Fibroblast of lung (primary cell): ENCODE measurements at regions not wholly inside any gene's neighbourhood (a gene's known extent, or its start where the extent isn't known, plus 50 kb on each side); places are given as distances from the start of the nearest gene placed in this dataset.

Experiments
- DNase-seq, 2 donors: peaks; one replicate each; pipeline versions ENCODE4 v3.0.0 to v3.0.0-alpha.2; 2010; ENCODE audit warnings: low read depth in 2 of 2
- H2AFZ ChIP-seq: 2 replicates; pipeline ENCODE4 v1.5.1; 2012; ENCODE audit warnings: low read length, control low read depth, inconsistent platforms
- H3K27ac ChIP-seq: 2 replicates; pipeline ENCODE4 v1.5.1; 2011; ENCODE audit warnings: low read length, control low read depth; ENCODE audit not compliant: insufficient read depth
- H3K27me3 ChIP-seq: 2 replicates; pipeline ENCODE4 v1.5.1; 2011; ENCODE audit warnings: mild to moderate bottlenecking, low read length; ENCODE audit not compliant: control insufficient read depth, insufficient read depth
- H3K36me3 ChIP-seq: 2 replicates; pipeline ENCODE4 v1.5.1; 2011; ENCODE audit warnings: low read length; ENCODE audit not compliant: control insufficient read depth, insufficient read depth
- H3K4me1 ChIP-seq: 2 replicates; pipeline ENCODE4 v1.5.1; 2011; ENCODE audit warnings: low read length; ENCODE audit not compliant: control insufficient read depth, insufficient read depth; ENCODE audit errors: extremely low read depth
- H3K4me2 ChIP-seq: 2 replicates; pipeline ENCODE4 v1.5.1; 2011; ENCODE audit warnings: low read length, control low read depth; ENCODE audit not compliant: insufficient read depth; ENCODE audit errors: extremely low read depth
- H3K4me3 ChIP-seq, 4 experiments: fragments of 200-600 bp in 1 of 4; sonication (generic) in 1 of 4; replicated peaks in 1 of 4; 2 replicates each; pipeline ENCODE4 v1.5.1; 2011 to 2016; ENCODE audit warnings: low read length in 4 of 4, low read depth in 3 of 4, mild to moderate bottlenecking in 3 of 4, control low read depth in 2 of 4, inconsistent platforms in 1 of 4, mixed read lengths in 1 of 4; ENCODE audit not compliant: insufficient read depth in 1 of 4; ENCODE audit errors: control extremely low read depth in 1 of 4
- H3K79me2 ChIP-seq: 2 replicates; pipeline ENCODE4 v1.5.1; 2012; ENCODE audit warnings: mild to moderate bottlenecking, low read length, inconsistent platforms; ENCODE audit not compliant: control insufficient read depth, insufficient read depth
- H3K9ac ChIP-seq: 2 replicates; pipeline ENCODE4 v1.5.1; 2011; ENCODE audit warnings: mild to moderate bottlenecking, low read length, control low read depth; ENCODE audit not compliant: insufficient read depth
- H3K9me3 ChIP-seq: 2 replicates; pipeline ENCODE4 v1.5.1; 2012; ENCODE audit warnings: low read depth, low read length; ENCODE audit not compliant: control insufficient read depth, insufficient read depth
- H4K20me1 ChIP-seq: 2 replicates; pipeline ENCODE4 v1.5.1; 2011; ENCODE audit warnings: low read length; ENCODE audit not compliant: control insufficient read depth, insufficient read depth; ENCODE audit errors: extremely low read depth
- CTCF ChIP-seq, 2 donors: IDR thresholded peaks in 1 of 2; conservative IDR thresholded peaks in 1 of 2; 1 replicate in 1 of 2; 2 replicates in 1 of 2; pipeline ENCODE4 v1.5.1; 2011 to 2012; ENCODE audit warnings: low read length in 2 of 2, control low read depth in 1 of 2, inconsistent platforms in 1 of 2, low read depth in 1 of 2, mild to moderate bottlenecking in 1 of 2
- EZH2 ChIP-seq: IDR thresholded peaks from 2 replicates; pipeline ENCODE4 v1.5.1; 2012; ENCODE audit warnings: low read length, control low read depth, mild to moderate bottlenecking; ENCODE audit errors: missing control alignments

DNA sequence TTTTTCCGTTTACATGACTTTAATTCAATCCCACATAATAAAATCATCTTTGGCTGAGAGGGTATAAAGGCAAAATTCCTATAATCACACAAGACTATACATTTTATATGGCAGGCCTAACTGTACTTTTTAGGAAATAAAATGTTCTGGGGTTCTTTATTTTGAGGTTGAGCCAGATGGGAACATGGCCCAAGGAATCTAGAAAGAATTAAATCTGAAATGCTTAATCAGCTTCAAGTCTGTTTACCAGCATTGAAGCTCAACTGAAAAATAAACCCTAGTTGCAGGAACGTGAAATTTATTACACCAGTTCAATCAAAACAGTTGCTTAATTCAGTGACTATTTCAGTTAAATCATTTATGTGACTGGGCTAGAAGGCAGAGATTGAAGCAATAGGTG lies 191.0 kb upstream of the BTG1 start:
- DNase-seq, result no peak
- Histone ChIP-seq H4K20me1 (no peaks in the 10 kb centered on the region), H3K4me3 (no peak overlapping the region), H3K79me2 (no peaks in the 10 kb centered on the region), H3K9ac (no peak overlapping the region), H3K27ac (no peak overlapping the region), H3K4me2 (no peak overlapping the region), H2AFZ (no peak overlapping the region), H3K9me3 (no peaks in the 10 kb centered on the region), H3K36me3 (no peaks in the 10 kb centered on the region), H3K27me3 (no peaks in the 10 kb centered on the region), H3K4me1 (no peaks in the 10 kb centered on the region)
- TF ChIP-seq EZH2 (no peak), CTCF (conservative IDR thresholded peaks at IDR 0.05 in 1 of 2, IDR thresholded peaks at IDR 0.05 in 1 of 2; ENCODE audit: low read depth in 1 of 2, low read length in 2 of 2) (no peak)

DNA sequence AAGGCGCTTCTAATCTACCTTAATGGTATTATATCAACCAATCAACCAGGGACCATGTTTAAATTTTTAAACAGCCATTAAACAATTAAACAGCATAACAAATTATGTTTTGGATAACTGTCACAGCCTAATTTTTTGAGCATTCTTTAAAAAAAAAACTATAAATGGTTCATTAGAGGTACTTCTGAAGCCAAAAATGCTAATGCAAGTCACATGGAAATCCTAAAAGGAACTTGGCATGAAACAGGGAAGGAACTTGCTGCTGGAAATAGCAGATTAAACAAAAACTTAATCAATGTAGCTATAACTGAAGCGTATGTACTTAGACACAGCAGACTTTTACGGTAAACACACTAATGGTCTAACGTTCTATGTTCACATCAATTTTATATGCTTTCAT lies 190.2 kb upstream of the BTG1 start:
- Histone ChIP-seq H4K20me1 (no peaks in the 10 kb centered on the region), H3K4me1 (no peaks in the 10 kb centered on the region), H3K79me2 (no peaks in the 10 kb centered on the region), H3K27ac (no peak overlapping the region), H3K4me3 (no peak overlapping the region), H3K9me3 (no peaks in the 10 kb centered on the region), H3K27me3 (no peaks in the 10 kb centered on the region), H3K4me2 (no peak overlapping the region), H3K36me3 (no peaks in the 10 kb centered on the region), H2AFZ (no peak overlapping the region), H3K9ac (no peak overlapping the region)
- no peak for DNase-seq
- no peak for TF ChIP-seq CTCF (conservative IDR thresholded peaks at IDR 0.05 in 1 of 2, IDR thresholded peaks at IDR 0.05 in 1 of 2; ENCODE audit: low read depth in 1 of 2, low read length in 2 of 2)
- no peak for TF ChIP-seq EZH2

GRCh38 chr12:92334552-92334951 lies 188.9 kb upstream of the BTG1 start:
- Histone ChIP-seq H3K4me1 (no peaks in the 10 kb centered on the region), H3K27ac (no peak overlapping the region), H3K4me3 (no peak overlapping the region), H3K27me3 (no peaks in the 10 kb centered on the region), H3K9ac (no peak overlapping the region), H3K36me3 (no peaks in the 10 kb centered on the region), H4K20me1 (no peaks in the 10 kb centered on the region), H3K4me2 (no peak overlapping the region), H2AFZ (no peak overlapping the region), H3K79me2 (no peaks in the 10 kb centered on the region), H3K9me3 (no peaks in the 10 kb centered on the region)
- no peak for DNase-seq
- TF ChIP-seq CTCF (conservative IDR thresholded peaks at IDR 0.05 in 1 of 2, IDR thresholded peaks at IDR 0.05 in 1 of 2; ENCODE audit: low read depth in 1 of 2, low read length in 2 of 2), result no peak
- no peak for TF ChIP-seq EZH2
